H1 (cell line): ENCODE measurements at regions not wholly inside any gene's neighbourhood (a gene's known extent, or its start where the extent isn't known, plus 50 kb on each side); places are given as distances from the start of the nearest gene placed in this dataset.

Experiments used
- CTCF ChIA-PET: fragments of 300-600 bp; sonication (Branson Sonifier 250); formaldehyde crosslinking; loops from one replicate; lab custom pipeline; 2021; ENCODE audit not compliant: partially characterized antibody; lab: Charles Lee
- POLR2A ChIA-PET: fragments of 300-600 bp; sonication (Branson Sonifier 250); formaldehyde crosslinking; loops from one replicate; lab custom pipeline; 2021; ENCODE audit warnings: inconsistent platforms; ENCODE audit not compliant: partially characterized antibody; lab: Charles Lee
- DNase-seq, 2 experiments: peaks; one replicate each; pipeline versions ENCODE4 v3.0.0 to v3.0.0-alpha.2; 2010 to 2022; ENCODE audit warnings: low spot score in 2 of 2, low read depth in 1 of 2, mixed read lengths in 1 of 2
- FAIRE-seq: peaks from 2 replicates; lab custom pipeline; 2011; peaks lifted over from hg19 to GRCh38; lab: Jason Lieb, UNC
- H2AFZ ChIP-seq: 2 replicates; pipeline ENCODE4 v1.8.1; 2012; ENCODE audit warnings: low read length, inconsistent platforms
- H2AK5ac ChIP-seq: 2 replicates; pipeline ENCODE4 v1.6.1; 2013; ENCODE audit warnings: low read depth, low read length
- H2BK120ac ChIP-seq: replicated peaks from 2 replicates; pipeline ENCODE3; 2013; ENCODE audit warnings: low read depth, low read length, inconsistent platforms
- H2BK12ac ChIP-seq: 2 replicates; pipeline ENCODE4 v1.6.1; 2013; ENCODE audit warnings: low read depth, low read length
- H2BK15ac ChIP-seq: 2 replicates; pipeline ENCODE4 v1.6.1; 2013; ENCODE audit warnings: low read length
- H2BK20ac ChIP-seq: 2 replicates; pipeline ENCODE4 v1.6.1; 2013; ENCODE audit warnings: low read length
- H2BK5ac ChIP-seq: 2 replicates; pipeline ENCODE4 v1.6.1; 2013; ENCODE audit warnings: low read depth, low read length
- H3K14ac ChIP-seq: 2 replicates; pipeline ENCODE4 v1.6.1; 2013; ENCODE audit warnings: inconsistent platforms; ENCODE audit not compliant: insufficient read length
- H3K18ac ChIP-seq: 2 replicates; pipeline ENCODE4 v1.6.1; 2013; ENCODE audit warnings: low read length; ENCODE audit errors: extremely low read depth
- H3K23ac ChIP-seq: 2 replicates; pipeline ENCODE4 v1.6.1; 2013; ENCODE audit warnings: inconsistent platforms; ENCODE audit not compliant: insufficient read length
- H3K23me2 ChIP-seq: 2 replicates; pipeline ENCODE4 v1.6.1; 2013; ENCODE audit warnings: low read depth, low read length
- H3K27ac ChIP-seq: 2 replicates; pipeline ENCODE4 v1.6.1; 2011; ENCODE audit warnings: low read depth, low read length, inconsistent platforms
- H3K27me3 ChIP-seq, 4 experiments: replicated peaks in 1 of 4; 1 replicate in 1 of 4; 2 replicates in 3 of 4; pipeline versions ENCODE4 v1.6.1 to v1.8.1; 2011 to 2013; ENCODE audit warnings: low read length in 3 of 4, mild to moderate bottlenecking in 3 of 4, inconsistent platforms in 2 of 4, mixed read lengths in 2 of 4, moderate library complexity in 1 of 4; ENCODE audit not compliant: control insufficient read depth in 3 of 4, insufficient read depth in 3 of 4; ENCODE audit errors: extremely low read depth in 1 of 4
- H3K36me3 ChIP-seq, 4 experiments: 2 replicates each; pipeline versions ENCODE4 v1.6.1 to v1.8.1; 2011 to 2013; ENCODE audit warnings: mild to moderate bottlenecking in 4 of 4, low read length in 3 of 4, moderate library complexity in 2 of 4, control low read depth in 1 of 4, inconsistent platforms in 1 of 4; ENCODE audit not compliant: insufficient read depth in 4 of 4, control insufficient read depth in 2 of 4
- H3K4ac ChIP-seq: replicated peaks from 2 replicates; pipeline ENCODE3; 2013; ENCODE audit warnings: low read length, low read depth, mixed read lengths, inconsistent platforms; ENCODE audit not compliant: insufficient read length
- H3K4me1 ChIP-seq, 4 experiments: replicated peaks in 1 of 4; 1 replicate in 1 of 4; 2 replicates in 3 of 4; pipeline versions ENCODE4 v1.6.1 to v1.8.1; 2011 to 2013; ENCODE audit warnings: low read length in 3 of 4, inconsistent platforms in 2 of 4, mixed read lengths in 1 of 4; ENCODE audit not compliant: insufficient read depth in 4 of 4, control insufficient read depth in 3 of 4
- H3K4me2 ChIP-seq, 2 experiments: 2 replicates each; pipeline versions ENCODE4 v1.6.1 to v1.8.1; 2011 to 2013; ENCODE audit warnings: low read depth in 2 of 2, low read length in 2 of 2, control low read depth in 1 of 2, inconsistent platforms in 1 of 2, mild to moderate bottlenecking in 1 of 2; ENCODE audit not compliant: insufficient read depth in 1 of 2
- H3K4me3 ChIP-seq, 4 experiments: fragments of 200-600, 300-600 bp in 1 of 4; sonication (generic), shearing (Covaris generic), sonication (Bioruptor Twin) in 1 of 4; 2 replicates each; pipeline versions ENCODE4 v1.5.1 to v1.8.1; 2011 to 2016; ENCODE audit warnings: low read length in 4 of 4, low read depth in 3 of 4, control low read depth in 2 of 4, inconsistent platforms in 2 of 4, mild to moderate bottlenecking in 2 of 4, mixed read lengths in 1 of 4, moderate library complexity in 1 of 4; ENCODE audit not compliant: insufficient read depth in 2 of 4; ENCODE audit errors: extremely low read depth in 1 of 4
- H3K56ac ChIP-seq: replicated peaks from 2 replicates; pipeline ENCODE3; 2013; ENCODE audit warnings: low read depth, mild to moderate bottlenecking, mixed read lengths, low read length, inconsistent platforms; ENCODE audit not compliant: insufficient read length
- H3K79me1 ChIP-seq: 2 replicates; pipeline ENCODE4 v1.6.1; 2013; ENCODE audit warnings: low read depth, low read length, control low read depth
- H3K79me2 ChIP-seq, 2 experiments: 2 replicates each; pipeline versions ENCODE4 v1.6.1 to v1.8.1; 2012 to 2013; ENCODE audit warnings: low read length in 2 of 2, mild to moderate bottlenecking in 2 of 2, inconsistent platforms in 1 of 2; ENCODE audit not compliant: insufficient read depth in 2 of 2, control insufficient read depth in 1 of 2
- H3K9ac ChIP-seq, 4 experiments: replicated peaks in 1 of 4; 1 replicate in 1 of 4; 2 replicates in 3 of 4; pipeline versions ENCODE4 v1.6.1 to v1.8.1; 2011 to 2013; ENCODE audit warnings: low read depth in 3 of 4, low read length in 3 of 4, control low read depth in 2 of 4, mild to moderate bottlenecking in 2 of 4, moderate library complexity in 2 of 4, inconsistent platforms in 1 of 4; ENCODE audit errors: extremely low read depth in 1 of 4
- H3K9me3 ChIP-seq, 2 experiments: 2 replicates each; pipeline versions ENCODE4 v1.6.1 to v1.8.1; 2012 to 2013; ENCODE audit warnings: mild to moderate bottlenecking in 2 of 2, moderate library complexity in 2 of 2, control low read depth in 1 of 2, inconsistent platforms in 1 of 2, low read depth in 1 of 2, low read length in 1 of 2, mixed read lengths in 1 of 2; ENCODE audit not compliant: insufficient read depth in 2 of 2
- H4K20me1 ChIP-seq, 2 experiments: replicated peaks in 1 of 2; 2 replicates each; pipeline versions ENCODE3 to v1.8.1; 2011 to 2013; ENCODE audit warnings: inconsistent platforms in 2 of 2, low read length in 2 of 2, mild to moderate bottlenecking in 1 of 2; ENCODE audit not compliant: insufficient read depth in 2 of 2, control insufficient read depth in 1 of 2
- H4K5ac ChIP-seq: 2 replicates; pipeline ENCODE4 v1.6.1; 2013; ENCODE audit warnings: low read length, low read depth, mixed read lengths, inconsistent platforms; ENCODE audit not compliant: insufficient read length
- H4K8ac ChIP-seq: 2 replicates; pipeline ENCODE4 v1.8.0; 2013; ENCODE audit warnings: mild to moderate bottlenecking, moderate library complexity, low read length, inconsistent platforms; ENCODE audit not compliant: insufficient read depth; ENCODE audit errors: extremely low read depth
- H4K91ac ChIP-seq: replicated peaks from 2 replicates; pipeline ENCODE3; 2013; ENCODE audit warnings: low read length, mixed read lengths, inconsistent platforms; ENCODE audit not compliant: insufficient read length
- EGR1 ChIP-seq: IDR thresholded peaks from 2 replicates; pipeline ENCODE4 v1.6.1; 2011; ENCODE audit warnings: low read depth, low read length, borderline replicate concordance
- TAF1 ChIP-seq: IDR thresholded peaks from 2 replicates; pipeline ENCODE4 v1.6.1; 2011; ENCODE audit warnings: mild to moderate bottlenecking, low read depth, low read length
- WGBS, 2 experiments: shearing (Covaris generic) in 1 of 2; methylation state at CpG; one replicate each; pipeline versions ENCODE4 v1.1.6 to v1.1.7; 2013 to 2015; ENCODE audit warnings: low lambda C conversion rate in 2 of 2, mixed read lengths in 2 of 2, inconsistent platforms in 1 of 2, low coverage in 1 of 2, missing lambda C conversion rate in 1 of 2; ENCODE audit not compliant: insufficient replicate concordance in 2 of 2, insufficient coverage in 1 of 2, insufficient read length in 1 of 2; ENCODE audit errors: extremely low coverage in 1 of 2, missing lambda C conversion rate in 1 of 2; 5-methylcytosine and 5-hydroxymethylcytosine counted together
- TF ChIP-seq, protein P1 (sequence below): IDR thresholded peaks from 2 replicates; pipeline ENCODE4 v1.6.1; 2012; ENCODE audit warnings: inconsistent platforms

DNA sequence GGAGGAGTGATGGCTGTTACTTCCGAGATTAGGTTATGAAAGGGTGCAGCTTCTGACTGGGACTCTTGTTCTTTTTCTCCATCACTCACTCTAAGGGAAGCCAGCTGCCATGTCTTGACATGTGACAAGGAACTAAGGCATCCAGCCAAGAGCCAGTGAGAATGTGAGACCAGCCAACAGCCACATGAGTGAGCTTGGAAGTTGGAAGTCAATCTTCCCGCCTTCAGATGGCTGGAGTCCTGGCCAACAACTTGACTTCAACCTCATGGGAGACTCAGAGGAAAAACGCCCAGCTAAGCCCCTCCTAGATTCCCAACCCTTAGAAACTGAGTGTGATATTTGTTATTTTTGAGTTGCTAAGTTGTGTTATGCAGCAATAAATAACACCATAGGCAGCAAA lies 201.1 kb downstream of the SNX18 start:
- Histone ChIP-seq H3K56ac (no peak overlapping the region), H2BK20ac (no peak overlapping the region), H3K4ac (no peak overlapping the region), H4K5ac (no peak overlapping the region), H2AFZ (no peak overlapping the region), H3K9me3 (no peaks in the 10 kb centered on the region), H3K4me2 (no peak overlapping the region), H3K79me2 (no peaks in the 10 kb centered on the region), H3K4me3 (no peak overlapping the region), H3K4me1 (peaks cover 0 to 10% (median 6%) of the 10 kb centered on the region in 4 experiments; a peak in 5 of 7 replicates), H3K18ac (no peak overlapping the region), H3K9ac (no peak overlapping the region), H2BK5ac (no peak overlapping the region), H3K79me1 (no peaks in the 10 kb centered on the region), H4K91ac (peak overlapping the region; percentile 1), H2AK5ac (no peak overlapping the region), H2BK120ac (no peak overlapping the region), H3K36me3 (no peaks in the 10 kb centered on the region), H3K14ac (no peak overlapping the region), H2BK15ac (no peak overlapping the region), H3K27me3 (no peaks in the 10 kb centered on the region), H2BK12ac (peak overlapping the region; percentile 52; the same call in 1 of the 2 replicates), H3K27ac (no peak overlapping the region), H4K8ac (no peak overlapping the region), H4K20me1 (no peaks in the 10 kb centered on the region), H3K23me2 (no peaks in the 10 kb centered on the region), H3K23ac (no peak overlapping the region)
- CTCF ChIA-PET: interaction anchor here (0.9 to 1.8 kb wide), 4 partner anchors 15 to 229 kb away, joined by 3 to 5 read pairs (median 4); no protein-coding TSS in a partner anchor
- 78% methylated on average over 3 of the region's 3 CpGs; no CpG with 5 or more reads in 1 of the 2 experiments for WGBS, 2 experiments
- POLR2A ChIA-PET: no interaction called here
- DNase-seq (no peak), FAIRE-seq (no peak)
- no peak for TF ChIP-seq TAF1
- TF ChIP-seq EGR1: no peak
- TF ChIP-seq, protein P1, sequence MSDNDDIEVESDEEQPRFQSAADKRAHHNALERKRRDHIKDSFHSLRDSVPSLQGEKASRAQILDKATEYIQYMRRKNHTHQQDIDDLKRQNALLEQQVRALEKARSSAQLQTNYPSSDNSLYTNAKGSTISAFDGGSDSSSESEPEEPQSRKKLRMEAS: peak; percentile 27; the same call in 1 of the 2 replicates
